ENCODE measurements at regions not wholly inside any gene's neighbourhood (a gene's known extent, or its start where the extent isn't known, plus 50 kb on each side); places are given as distances from the start of the nearest gene placed in this dataset.
"Not testable (repeated sequence)": the region's sequence is repeated elsewhere in the genome, so short reads cannot be mapped to it uniquely, and the experiment has no call there.

DNA sequence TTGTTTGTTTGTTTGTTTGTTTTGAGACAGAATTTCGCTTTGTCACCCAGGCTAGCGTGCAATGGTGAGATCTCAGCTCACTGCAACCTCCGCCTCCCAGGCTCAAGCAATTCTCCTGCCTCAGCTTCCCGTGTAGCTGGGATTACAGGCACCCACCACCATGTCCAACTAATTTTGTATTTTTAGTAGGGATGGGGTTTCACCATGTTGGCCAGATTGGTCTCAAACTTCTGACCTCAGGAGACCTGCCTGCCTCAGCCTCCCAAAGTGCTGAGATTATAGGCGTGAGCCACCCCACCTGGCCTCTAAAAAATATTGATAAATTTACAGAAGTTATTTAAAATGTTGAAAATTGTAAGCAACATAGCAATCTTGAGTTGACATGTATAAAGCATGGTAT is 57.1 kb upstream of the LOC128125822 start:
- DNase-seq; H3K9me3 Mint-ChIP-seq; H3K27ac Mint-ChIP-seq; H3K36me3 Mint-ChIP-seq (ENCODE audit: low read depth); H3K4me1 Mint-ChIP-seq (ENCODE audit: low read depth); H3K4me3 Mint-ChIP-seq: not testable (repeated sequence)
- H3K27me3 Mint-ChIP-seq = peaks cover 11% of the 10 kb centered on the region

DNA sequence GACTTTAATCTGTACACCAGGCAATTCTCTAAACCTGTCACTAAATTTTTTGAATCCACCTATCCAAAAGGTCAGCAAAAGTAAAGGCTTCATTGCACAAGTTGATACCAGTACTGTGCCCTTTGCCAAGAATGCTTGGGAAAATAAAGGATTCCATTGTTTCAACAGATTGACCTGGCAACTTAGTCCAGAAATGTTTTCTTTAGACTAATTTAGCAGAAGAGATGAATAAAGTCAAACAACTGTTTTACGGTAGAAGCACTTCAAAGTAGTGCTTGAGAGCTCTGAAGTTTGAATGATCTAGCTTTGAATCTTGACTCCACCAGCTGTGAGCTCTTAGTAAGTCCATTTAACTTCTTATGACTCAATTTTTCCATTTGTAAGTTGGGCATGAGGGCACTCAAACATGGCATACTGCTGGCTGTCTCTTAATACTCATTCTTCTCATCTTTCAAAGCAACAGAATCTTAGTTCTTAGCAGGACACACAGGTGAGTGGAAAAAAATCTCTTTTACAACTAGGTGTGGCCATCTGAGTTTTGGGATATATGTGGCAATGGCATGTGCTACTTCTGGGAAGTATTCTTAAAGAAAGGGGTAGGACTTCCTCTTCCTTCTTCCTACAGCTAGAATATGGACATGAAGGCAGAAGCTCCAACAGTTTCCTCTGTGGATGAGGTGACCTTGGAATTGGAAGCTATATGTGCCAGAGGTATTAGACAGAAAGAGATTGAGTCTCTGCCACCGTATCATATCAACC is 55.9 kb upstream of the LOC128125822 start:
- Mint-ChIP-seq H3K36me3 (ENCODE audit: low read depth) (no peaks in the 10 kb centered on the region), H3K27ac (no peak overlapping the region), H3K9me3 (no peaks in the 10 kb centered on the region), H3K27me3 (peaks cover 11% of the 10 kb centered on the region), H3K4me1 (ENCODE audit: low read depth) (peaks cover 4% of the 10 kb centered on the region), H3K4me3 (no peak overlapping the region)
- no peak for DNase-seq

DNA sequence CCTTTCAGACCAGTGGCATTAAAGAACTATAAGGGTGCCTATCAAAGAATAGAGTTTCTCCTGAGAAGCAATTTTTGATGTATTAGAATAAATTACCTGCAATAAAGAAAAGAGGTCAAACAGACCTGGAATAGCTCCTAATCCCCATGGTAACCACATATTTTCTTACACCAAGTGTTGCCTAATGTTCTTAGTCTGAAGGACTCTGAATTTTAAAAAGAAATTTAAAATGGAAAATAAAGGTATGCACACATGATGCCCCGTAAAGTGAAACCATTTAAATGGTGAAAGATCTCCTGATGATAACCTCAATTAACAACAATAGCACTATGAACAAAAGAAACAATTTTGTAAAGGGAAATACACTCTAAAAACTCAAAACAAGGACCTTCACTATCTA is 55.1 kb upstream of the LOC128125822 start:
- H3K36me3 Mint-ChIP-seq (ENCODE audit: low read depth) = no peaks in the 10 kb centered on the region
- no peaks in the 10 kb centered on the region for H3K9me3 Mint-ChIP-seq
- DNase-seq = no peak
- peaks cover 4% of the 10 kb centered on the region for H3K4me1 Mint-ChIP-seq (ENCODE audit: low read depth)
- H3K4me3 Mint-ChIP-seq = no peak overlapping the region
- peaks cover 11% of the 10 kb centered on the region for H3K27me3 Mint-ChIP-seq
- no peak overlapping the region for H3K27ac Mint-ChIP-seq

DNA sequence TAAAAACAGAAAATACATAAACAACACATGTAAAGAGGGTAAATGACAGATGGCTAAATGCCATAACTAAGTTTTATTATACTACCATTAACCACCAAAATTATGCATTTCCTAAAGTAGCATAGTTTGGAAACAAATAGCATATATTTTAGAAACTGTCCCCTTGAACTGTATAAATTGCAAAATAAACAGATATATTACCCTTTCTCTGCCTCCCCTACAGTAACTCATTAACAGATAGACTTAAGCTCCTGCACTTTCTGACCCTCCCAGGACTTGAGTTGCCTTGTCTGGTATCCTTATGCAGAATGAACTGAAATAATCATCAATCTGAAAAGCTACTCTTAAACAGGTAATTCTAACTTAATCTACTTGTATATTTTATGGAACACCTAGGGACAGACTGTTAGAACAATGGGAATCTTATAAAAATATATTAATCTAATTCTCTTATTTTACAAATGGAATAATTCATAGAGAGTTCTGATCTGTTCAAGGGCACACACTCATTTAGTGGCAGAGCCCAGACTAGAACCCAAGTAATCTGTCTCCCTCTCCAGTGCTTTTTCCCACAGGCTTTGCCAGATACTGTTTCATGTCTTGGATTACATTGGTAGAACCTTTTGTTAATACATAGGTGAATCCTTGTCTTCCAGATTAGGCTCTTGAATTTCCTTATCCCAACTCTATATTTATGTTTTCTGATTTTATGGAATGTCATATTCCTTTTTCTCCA is 50.6 kb upstream of the LOC128125822 start:
- no peaks in the 10 kb centered on the region for H3K9me3 Mint-ChIP-seq
- peaks cover 4% of the 10 kb centered on the region for H3K27me3 Mint-ChIP-seq
- peaks cover 8% of the 10 kb centered on the region for H3K4me1 Mint-ChIP-seq (ENCODE audit: low read depth)
- no peak overlapping the region for H3K27ac Mint-ChIP-seq
- no peaks in the 10 kb centered on the region for H3K36me3 Mint-ChIP-seq (ENCODE audit: low read depth)
- no peak overlapping the region for H3K4me3 Mint-ChIP-seq
- no peak for DNase-seq
